CD1c-positive myeloid dendritic cell (primary cell): ENCODE measurements at regions not wholly inside any gene's neighbourhood (a gene's known extent, or its start where the extent isn't known, plus 50 kb on each side); places are given as distances from the start of the nearest gene placed in this dataset.

ENCODE experiments used
- DNase-seq: peaks from one replicate; pipeline ENCODE4 v3.0.0-alpha.2; 2016; ENCODE audit errors: extremely low spot score

DNA sequence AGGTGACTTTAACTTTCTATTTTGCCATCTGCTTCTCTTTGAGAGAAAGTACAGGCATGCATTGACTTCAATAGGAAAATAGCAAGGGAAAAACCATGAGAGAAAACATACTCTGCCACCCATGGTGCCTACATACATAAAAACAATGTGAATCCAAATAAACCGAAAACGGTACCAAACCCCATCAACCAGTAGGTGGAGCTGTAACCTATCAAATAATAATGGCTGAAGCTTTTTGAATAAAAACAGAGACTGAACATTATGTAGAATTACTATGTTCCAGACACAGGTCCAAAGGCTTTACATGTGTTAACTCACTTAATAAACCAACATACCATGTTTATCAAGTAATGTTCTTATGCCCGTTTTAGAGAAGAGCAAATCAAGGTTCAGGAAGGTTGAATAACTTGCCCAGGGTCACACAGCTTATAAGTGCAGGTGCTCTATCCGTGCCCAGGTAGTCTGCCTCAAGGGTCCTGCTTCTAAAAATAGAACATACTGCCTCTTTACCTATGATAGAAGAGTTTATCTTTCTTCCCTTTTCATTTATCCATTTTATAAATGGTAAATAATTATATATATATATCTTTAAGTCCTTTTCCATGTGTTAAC is 293.9 kb upstream of the SYT4 start:
- DNase-seq, result peak; percentile 38

DNA sequence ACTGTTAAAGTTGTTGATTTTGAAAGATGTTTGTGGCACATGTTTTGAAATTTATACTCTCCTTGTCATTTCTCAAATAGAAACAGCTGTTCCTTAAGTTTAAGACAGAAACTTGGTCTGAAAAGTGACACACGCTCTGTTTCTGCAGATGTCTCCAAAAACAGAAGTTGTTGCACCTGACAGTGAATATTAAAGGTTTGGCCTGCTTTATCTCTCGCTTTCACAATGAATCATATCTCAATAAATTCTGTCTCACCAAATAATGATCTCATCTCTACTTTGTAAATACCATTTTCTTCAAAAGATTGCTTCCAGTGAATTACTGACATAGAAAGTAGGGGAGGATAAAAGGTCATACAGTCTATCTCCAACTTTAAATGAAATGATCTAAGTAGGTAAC is 294.9 kb upstream of the SYT4 start:
- no peak for DNase-seq

GRCh38 chr18:43574974-43575373 is 297.7 kb upstream of the SYT4 start:
- no peak for DNase-seq

GRCh38 chr18:43578211-43578610 is 300.9 kb upstream of the SYT4 start:
- no peak for DNase-seq

GRCh38 chr18:43578706-43579105 is 301.4 kb upstream of the SYT4 start:
- DNase-seq, result no peak

DNA sequence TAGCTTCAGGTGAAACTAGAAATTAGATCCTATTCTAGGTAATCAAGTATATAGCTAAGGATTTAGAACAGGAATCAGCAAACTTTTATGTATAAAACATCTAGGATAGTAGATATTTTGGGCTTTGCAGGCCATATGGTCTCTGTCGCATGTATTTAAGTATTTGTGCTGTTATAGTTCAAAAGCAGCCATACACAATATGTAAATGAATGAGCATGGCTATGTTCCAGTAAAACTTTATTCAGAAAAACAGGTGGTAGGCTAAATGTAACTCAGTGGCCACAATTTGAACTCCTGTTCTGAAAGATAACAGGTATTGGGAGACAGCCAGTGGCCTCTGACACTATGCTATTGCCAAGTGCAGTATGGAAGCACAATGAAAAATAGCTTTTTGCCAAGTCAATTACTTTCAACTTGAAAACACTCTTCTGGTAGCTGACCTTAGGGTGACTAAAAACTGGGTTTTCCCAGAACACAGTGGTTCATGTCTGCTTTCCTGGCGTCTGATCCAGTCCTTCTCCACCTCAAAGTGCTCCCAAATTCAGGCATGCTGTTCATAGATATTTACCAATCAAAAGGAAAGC is 304.7 kb upstream of the SYT4 start:
- DNase-seq, result no peak

GRCh38 chr18:43587538-43588153 is 310.4 kb upstream of the SYT4 start:
- peak; percentile 33 for DNase-seq

- DNase-seq, result no peak
Measured at GRCh38 chr18:43588838-43589237, 311.5 kb upstream of the SYT4 start.

- DNase-seq, result no peak
Measured at GRCh38 chr18:43589611-43590151, 312.4 kb upstream of the SYT4 start.

DNA sequence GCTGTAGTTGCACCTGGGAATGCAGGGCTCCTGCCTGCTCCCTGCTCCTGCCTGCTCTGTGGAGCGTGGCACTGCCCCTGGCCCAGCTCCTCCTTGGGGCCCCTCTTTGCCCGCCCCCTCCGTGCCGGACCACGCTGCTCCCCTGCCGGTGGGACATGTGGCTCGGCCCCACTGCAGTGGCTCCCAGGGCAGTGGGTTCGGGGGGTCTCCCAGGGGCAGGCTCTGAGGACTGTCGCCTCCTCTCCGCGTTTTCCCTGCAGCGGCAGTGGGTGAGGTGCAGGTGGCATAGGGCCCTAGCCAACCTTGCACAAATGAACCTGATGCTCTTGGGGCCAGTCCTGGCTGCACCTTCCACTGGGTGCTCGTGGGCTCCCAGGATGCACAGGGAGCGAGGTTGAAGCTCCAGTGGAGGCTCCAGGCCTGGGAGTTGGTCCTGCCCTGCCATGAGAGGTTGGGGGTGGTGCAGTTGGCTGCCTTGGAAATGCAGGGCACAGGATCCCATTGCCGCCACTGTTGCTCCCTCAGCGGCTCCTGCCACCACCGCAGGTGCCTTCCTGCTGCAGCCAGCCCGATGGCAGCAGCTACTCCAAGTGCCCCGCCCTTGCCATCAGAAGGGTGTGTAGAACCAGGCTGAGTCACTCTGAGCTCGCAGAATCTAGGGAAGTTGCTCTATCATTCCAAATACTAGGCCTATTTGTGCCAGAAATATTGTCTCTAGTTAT is 313.1 kb upstream of the SYT4 start:
- DNase-seq, result no peak

DNA sequence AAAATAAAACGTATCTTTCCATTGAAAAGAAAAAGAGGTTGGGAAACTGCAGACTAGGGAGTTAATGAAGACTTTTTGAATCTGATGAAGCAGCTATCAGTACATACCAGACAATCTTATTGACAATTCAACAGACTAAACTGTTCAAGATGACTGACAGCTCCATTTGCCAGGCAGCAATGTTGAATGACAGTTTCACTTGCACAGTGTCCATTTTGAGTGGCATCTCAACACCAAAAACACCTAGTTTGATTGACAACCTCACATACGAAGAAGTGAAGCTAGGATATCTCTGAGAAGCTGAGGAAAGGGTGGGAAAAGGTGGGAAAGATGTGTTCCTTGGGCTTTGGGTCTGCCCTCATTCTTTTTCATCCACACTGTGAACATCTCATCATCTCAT is 315.0 kb upstream of the SYT4 start:
- DNase-seq, result no peak

- DNase-seq, result no peak
Measured at GRCh38 chr18:43596105-43596712, 318.9 kb upstream of the SYT4 start.

GRCh38 chr18:43601432-43601831 is 324.1 kb upstream of the SYT4 start:
- DNase-seq, result no peak

GRCh38 chr18:43605224-43605623 is 327.9 kb upstream of the SYT4 start:
- no peak for DNase-seq

DNA sequence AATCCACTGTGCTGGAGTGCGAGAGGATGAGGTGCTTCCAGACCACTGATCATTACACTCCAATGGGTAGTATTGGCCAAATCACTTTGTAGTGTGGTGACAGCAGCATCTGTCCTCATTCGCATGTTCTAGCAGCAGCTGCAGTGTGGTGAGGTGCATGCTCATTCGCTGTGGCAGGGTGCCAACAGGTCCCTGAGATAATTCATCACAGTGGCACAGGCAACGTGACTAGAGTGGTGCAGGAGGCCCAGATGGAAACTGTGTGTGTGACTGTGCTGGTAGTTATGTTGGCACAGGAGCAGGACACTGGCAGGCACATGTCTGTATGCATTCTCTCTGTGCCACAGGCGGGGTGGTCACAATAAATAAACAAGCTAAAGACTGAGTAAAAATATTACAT is 329.5 kb upstream of the SYT4 start:
- no peak for DNase-seq

GRCh38 chr18:43620936-43621335 is 343.6 kb upstream of the SYT4 start:
- peak; percentile 41 for DNase-seq

DNA sequence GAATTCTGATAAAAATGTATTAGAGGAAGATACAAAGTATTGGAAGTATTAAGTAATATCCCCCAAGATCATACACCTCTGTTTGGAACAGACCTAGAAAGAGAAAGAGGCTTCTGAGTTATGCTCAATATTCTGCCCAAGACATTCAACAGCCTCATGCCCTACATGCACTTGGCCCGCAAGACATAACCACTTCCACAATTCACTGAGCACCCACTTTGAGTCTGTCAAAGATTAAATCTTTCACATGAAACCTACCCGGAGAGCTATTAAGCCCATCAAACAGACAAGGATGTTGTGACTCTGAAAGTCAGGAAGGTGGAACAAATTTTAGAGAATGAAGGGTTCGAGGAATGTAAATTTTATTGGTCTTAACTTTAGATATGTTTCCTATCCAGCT is 344.7 kb upstream of the SYT4 start:
- DNase-seq, result no peak

- no peak for DNase-seq
Measured at GRCh38 chr18:43625582-43625981, 348.3 kb upstream of the SYT4 start.

- DNase-seq, result no peak
Measured at GRCh38 chr18:43627848-43628530, 350.7 kb upstream of the SYT4 start.

GRCh38 chr18:43634994-43635393 is 357.7 kb upstream of the SYT4 start:
- no peak for DNase-seq

GRCh38 chr18:43635397-43635796 is 358.1 kb upstream of the SYT4 start:
- no peak for DNase-seq
